Astrocyte (in vitro differentiated cells and primary cell): ENCODE measurements at regions not wholly inside any gene's neighbourhood (a gene's known extent, or its start where the extent isn't known, plus 50 kb on each side); places are given as distances from the start of the nearest gene placed in this dataset.

Experiments used
- CTCF ChIP-seq: IDR thresholded peaks from 2 replicates; pipeline ENCODE4 v1.5.1; 2011; ENCODE audit warnings: low read depth, mild to moderate bottlenecking, inconsistent platforms, low read length, moderate library complexity; ENCODE audit not compliant: insufficient read depth
- EZH2 ChIP-seq: IDR thresholded peaks from 2 replicates; pipeline ENCODE4 v1.6.1; 2012; ENCODE audit warnings: mild to moderate bottlenecking, low read length, inconsistent platforms; ENCODE audit not compliant: insufficient read depth

GRCh38 chr6:78744144-78744543, 123.2 kb upstream of the IRAK1BP1 start:
- TF ChIP-seq CTCF (no peak), EZH2 (no peak)
